ENCODE measurements at regions not wholly inside any gene's neighbourhood (a gene's known extent, or its start where the extent isn't known, plus 50 kb on each side); places are given as distances from the start of the nearest gene placed in this dataset.
A peak's percentile ranks its signal among the peaks of the same experiment; 100 is the strongest.

DNA sequence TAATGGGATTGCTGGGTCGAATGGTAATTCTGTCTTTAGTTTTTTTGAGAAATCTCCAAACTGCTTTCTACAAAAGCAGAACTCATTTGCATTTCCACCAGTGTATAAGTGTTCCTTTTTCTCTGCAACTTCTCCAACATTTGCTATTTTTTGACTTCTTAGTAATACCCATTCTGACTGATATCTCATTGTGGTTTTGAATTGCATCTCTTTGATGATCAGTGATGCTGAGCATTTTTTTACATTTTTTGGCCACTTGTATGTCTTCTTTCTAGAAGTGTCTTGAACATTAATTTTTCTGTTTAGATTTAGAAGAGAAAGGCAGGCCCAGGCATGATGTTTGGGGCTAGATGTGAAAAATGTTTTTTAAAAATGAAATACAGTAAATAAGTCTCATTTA, 553.1 kb upstream of the MAN1A1 start:
- no peak for DNase-seq (ENCODE audit: low read depth in 1 of 2, low spot score in 1 of 2)

DNA sequence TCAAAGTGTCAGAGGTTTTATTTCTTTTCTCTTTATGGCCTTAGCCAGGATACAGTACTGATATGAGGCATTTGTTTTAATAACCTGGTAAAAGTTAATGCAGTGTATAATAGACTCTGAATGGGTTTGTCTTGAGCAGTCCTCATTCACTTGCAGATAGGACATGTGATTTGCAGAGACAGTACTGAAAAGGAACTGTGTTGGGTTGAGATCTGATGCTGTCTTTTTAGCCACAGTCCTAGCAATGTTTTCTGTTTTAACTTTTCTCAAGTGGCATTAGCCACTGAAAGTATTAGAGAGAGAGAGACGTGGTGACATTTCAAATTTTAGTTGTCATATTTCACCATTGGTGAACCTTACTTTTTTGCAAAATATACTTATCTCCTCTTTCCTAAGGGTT, 547.2 kb upstream of the MAN1A1 start:
- DNase-seq (ENCODE audit: low read depth in 1 of 2, low spot score in 1 of 2): no peak

DNA sequence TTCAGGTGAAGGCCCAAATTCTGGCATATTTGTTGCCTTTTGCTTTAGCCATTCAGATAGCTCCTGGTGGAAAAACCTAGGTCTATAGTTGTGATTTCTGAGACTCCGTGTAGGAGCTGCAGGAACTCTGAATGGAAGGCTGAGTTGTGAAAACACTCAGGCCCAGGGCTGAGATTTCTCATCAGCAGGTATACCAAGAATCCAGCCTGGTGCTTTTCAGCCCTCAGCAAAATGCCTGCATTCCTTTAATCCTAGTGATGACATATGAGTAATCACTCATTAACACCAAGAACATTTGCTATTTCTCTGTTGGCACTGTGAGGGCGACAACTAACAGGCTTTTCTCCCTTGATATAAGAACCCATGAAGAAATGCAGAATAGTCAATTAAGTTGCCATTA, 546.1 kb upstream of the MAN1A1 start:
- no peak for DNase-seq (ENCODE audit: low read depth in 1 of 2, low spot score in 1 of 2)

DNA sequence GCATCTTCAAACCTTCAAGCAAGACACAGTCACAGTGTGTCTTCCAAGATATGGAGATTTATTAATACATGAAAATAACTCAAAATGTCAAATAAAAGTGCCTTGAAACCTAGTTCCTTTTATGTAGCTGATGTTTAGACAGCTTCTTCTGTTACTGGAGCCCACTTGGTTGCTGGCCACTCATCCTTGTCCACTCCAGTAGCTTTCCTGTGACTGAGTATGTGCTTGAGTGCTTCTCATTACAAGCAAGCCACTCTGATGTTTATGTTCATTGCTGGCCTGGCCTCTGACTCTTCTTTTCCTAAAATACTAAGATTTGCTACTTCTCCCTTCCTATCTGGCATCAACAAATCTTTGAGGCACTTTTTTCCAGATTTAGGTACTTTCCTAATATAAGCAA, 545.2 kb upstream of the MAN1A1 start:
- no peak for DNase-seq (ENCODE audit: low read depth in 1 of 2, low spot score in 1 of 2)

DNA sequence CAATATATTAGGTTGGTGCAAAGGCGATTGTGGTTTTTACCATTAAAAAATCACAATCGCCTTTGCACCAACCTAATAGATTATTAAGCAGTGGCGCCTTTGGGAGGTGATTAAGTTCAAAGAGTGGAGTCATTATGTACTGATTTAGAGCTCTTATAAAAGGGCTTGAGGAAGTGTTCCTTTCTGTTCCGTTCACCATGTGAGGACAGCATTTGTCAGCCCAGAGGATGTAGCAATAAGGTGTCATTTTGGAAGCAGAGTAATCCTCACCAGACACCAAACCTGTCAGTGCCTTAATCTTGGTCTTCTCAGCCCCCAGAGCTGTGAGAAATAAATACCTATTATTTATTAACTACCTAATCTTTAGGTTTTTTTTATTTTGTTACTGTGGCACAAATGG, 542.1 kb upstream of the MAN1A1 start:
- no peak for DNase-seq (ENCODE audit: low read depth in 1 of 2, low spot score in 1 of 2)

DNA sequence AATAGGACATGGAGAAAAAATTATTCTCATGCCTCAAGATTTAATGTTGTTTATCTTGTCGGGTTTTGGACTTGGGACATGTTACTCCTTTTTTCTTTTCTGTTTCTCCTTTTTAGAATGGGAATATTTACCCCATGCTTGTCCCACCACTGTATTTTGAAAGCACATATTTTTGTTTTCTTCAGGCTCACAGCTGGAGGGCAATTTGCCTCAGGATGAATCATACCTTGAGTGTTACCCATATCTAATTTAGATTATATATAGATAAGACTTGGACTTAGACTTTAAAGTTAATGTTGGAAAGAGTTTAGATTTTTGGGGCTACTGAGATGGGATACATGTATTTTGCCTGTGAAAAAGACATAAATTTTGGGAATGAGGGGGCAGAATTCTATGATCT, 541.6 kb upstream of the MAN1A1 start:
- no peak for DNase-seq (ENCODE audit: low read depth in 1 of 2, low spot score in 1 of 2)

DNA sequence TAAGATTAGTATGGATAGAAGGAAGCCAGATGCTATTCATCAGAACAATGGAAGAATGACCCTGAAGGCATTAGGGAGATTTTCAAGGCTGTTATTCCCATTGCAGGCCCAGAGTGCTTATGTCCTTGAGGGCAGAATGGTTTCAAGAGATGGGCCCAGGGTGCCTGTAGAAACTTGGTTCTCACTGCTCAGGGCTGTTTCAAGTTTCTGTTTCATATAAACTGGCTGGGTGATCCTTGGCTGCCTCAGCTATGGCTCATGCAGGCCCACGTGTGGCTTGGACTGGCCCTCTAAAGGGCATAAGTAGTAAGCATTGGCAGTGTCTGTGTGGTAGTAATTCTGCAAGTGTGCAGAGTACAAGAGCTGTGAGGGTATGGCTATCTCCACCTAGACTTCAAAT, 540.9 kb upstream of the MAN1A1 start:
- DNase-seq (ENCODE audit: low read depth in 1 of 2, low spot score in 1 of 2): no peak

DNA sequence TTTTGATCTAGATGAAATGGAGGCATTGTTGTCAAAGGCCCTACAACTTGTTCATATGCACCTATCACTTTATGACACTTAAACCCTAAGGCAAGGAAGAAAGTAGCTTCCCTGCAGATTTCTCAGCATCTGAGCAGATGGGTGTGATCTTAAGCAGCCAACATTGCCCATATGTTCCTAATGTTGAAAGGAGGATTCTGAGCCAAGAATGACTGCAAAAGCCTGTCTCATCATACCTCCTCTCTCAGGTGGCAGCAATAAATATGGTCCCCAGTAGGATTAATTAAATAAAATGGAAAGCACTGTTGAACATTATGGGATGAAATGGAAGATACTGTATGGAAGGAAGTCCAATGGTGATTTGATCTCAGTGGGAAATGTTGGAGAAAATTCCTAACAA, 538.1 kb upstream of the MAN1A1 start:
- no peak for DNase-seq (ENCODE audit: low read depth in 1 of 2, low spot score in 1 of 2)

DNA sequence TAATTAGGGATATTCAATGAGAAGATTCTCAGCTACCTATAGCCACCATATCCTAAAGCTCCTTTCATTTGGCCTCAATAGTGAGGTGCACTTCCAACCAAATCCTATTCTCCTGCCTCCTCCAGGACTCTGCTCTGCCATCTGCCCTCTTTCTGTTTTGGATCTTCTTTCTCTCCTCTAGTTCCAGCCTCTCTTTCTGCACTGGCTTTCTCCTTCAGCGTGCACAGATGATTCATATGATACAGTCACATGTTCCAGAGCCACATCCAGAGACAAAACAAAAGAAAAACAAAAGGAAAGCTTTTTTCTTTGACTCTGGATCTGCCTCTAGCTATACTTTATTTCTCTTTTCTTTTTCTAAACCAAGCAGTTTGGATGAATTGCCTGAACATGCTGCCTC, 531.9 kb upstream of the MAN1A1 start:
- DNase-seq (ENCODE audit: low read depth in 1 of 2, low spot score in 1 of 2): no peak

DNA sequence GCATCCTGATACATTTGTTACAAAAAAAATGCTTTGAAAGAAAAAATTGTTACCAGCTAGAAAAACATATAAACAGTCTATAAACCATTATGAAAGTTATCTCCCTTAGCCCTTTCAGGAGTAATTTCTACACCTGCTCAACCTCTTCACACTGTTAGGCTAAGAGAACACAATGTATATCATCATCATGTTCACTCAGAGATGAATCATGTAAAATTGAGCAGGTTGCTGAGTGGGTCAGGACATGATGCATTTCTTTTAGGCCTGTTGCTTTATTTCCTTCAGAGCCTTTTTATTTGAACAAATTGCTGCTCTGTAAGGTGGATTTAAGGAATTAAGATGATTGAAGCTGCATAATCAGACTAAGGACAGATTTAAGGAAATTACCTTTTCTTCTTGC, 531.3 kb upstream of the MAN1A1 start:
- DNase-seq (ENCODE audit: low read depth in 1 of 2, low spot score in 1 of 2): no peak

DNA sequence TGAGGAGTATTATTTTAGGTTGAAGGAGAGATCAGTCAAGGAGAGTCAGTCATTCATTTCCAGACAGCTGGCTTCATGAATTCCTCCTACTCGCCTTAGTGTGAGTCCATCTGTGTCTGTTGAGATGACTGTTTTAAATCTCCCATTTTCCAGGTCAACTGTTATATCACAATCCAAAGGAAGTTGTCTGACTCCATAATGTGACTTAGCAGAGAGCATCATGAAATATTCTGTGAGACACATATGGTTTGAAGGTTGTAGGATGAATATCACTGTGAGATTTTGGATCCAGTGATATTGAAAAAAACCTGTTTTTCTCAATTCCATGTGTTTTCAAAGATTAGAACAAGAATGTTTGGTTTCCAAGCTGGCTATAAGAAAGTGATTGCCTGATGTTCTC, 530.2 kb upstream of the MAN1A1 start:
- DNase-seq (ENCODE audit: low read depth in 1 of 2, low spot score in 1 of 2): no peak

DNA sequence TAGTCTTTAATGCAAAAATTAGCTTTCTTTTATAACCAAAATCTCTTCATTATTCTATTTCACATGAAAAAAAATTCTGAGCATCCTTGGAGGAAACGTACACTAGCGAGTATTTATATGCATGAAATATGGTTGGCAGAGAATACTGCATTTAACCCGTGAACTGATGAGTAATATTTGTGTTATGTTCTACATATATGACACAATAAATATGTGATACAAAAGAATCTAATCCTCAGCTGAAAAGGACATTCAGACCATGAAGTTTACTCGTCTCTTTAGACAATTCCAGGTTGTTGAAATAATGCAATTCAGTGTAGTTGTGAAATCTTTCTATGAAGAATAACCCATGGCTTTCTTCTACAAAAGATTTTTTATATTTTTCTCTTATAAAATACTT, 524.8 kb upstream of the MAN1A1 start:
- no peak for DNase-seq (ENCODE audit: low read depth in 1 of 2, low spot score in 1 of 2)

DNA sequence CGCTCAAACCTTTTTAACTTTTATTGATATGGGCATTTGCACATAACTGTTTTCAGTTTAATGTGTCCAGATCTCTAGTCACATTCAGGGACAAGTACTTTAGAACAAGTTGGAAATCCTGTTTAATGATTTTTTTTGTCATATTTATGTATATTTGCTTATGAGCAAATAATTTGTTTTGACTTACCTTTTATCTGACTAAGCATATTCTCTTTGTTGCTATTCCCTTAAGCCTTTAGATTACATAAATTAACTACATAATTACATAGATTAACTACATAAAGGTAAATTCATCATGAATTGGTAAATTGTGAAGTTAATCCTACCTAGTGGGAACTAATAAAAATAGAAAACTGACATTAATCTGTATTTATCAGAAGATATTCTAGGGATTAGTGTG, 523.5 kb upstream of the MAN1A1 start:
- DNase-seq (ENCODE audit: low read depth in 1 of 2, low spot score in 1 of 2): no peak

DNA sequence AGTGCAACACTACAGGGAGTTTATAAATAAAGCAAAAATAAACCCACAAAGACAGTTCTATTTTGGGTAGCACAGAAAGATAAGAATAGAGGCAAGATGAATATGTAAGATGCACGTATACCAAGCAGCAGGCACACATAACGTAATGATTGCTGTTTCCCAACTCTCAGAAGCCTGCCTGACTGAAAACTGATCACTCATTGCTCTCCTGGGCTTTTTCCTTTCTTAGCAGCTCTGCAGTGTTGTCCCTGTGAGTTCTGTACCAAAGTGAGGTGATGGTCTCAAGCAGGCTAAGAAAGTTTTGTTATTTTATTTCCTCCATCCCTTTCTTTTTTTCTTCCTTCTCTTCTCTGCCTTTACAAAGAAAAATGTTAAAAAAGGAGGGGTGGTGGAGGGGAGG, 522.0 kb upstream of the MAN1A1 start:
- no peak for DNase-seq (ENCODE audit: low read depth in 1 of 2, low spot score in 1 of 2)

DNA sequence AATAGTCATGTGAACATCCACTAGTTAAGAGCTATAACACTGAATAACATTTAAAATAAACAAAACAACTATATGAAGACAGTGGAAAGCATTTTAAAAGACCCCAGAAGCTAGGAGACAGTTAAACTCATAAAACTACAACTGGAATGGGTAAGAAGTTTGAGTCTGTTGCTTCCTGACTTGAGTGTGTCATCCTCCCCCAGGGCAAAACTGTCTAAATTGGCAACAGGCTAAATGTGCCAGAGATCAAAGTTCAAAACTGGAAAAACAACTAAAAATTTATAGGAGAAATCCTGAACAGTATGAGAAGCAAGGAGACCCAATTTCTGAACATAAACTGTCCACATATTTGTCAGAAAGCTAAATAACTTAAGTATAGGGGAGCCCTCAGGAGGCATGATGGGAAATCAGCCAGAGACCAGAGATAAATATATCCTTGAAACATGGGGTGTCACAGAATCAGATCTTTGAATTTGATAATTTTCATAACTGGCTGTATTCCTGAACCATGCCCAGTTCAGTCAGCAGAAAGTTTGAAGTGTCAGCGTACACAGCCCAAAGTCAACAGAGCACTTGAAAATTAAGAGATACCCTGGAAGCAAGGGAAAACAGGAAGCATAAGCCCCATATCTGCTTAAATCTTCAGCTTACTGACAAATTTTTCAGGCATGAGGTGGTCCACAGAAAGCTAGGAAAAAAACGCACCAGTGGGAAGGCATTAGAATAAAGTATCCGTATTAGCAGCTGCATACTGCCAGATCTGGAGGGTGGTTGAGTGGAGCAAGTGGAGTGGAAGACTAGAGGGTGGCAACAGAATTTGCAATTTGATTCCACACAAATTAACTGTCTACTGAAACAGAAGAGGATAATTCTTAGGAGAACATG, 516.1 kb upstream of the MAN1A1 start:
- DNase-seq (ENCODE audit: low read depth in 1 of 2, low spot score in 1 of 2): no peak

DNA sequence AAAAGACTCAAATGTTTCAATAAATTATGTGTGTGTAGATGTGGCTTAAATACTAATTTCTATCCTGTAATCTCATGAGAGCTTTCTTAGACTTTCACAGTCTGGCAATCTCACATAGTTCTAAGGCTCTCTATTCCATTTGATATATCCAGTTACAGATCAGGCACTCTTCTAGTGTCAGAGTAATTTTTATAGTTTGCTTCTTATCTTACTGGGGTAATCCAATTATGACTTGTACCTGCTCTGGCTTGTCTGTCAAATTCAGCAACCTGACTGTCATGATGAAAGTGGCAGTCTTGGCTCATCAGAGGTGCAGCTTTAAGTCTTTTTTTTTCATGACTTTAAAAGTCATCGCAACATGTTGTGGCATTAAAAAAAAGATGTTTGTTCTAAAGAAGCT, 513.2 kb upstream of the MAN1A1 start:
- DNase-seq (ENCODE audit: low read depth in 1 of 2, low spot score in 1 of 2): no peak

DNA sequence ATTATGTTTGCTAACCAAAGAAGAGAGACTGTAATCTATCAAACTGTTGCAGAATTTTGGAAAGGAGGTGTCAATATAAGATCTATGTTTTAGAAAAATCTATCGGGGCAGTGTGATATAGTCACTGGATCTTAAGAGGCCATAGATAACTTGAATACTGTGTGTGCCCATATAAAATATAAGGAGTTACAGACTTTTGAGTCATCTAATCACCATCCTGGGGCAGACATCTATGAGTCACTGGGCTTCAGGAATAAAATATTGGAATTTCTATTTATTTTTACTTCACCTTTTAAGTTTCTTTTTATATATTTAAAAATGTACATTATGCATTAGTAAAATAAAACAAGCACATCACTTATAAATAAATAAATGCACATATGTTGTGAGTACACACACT, 509.3 kb upstream of the MAN1A1 start:
- no peak for DNase-seq (ENCODE audit: low read depth in 1 of 2, low spot score in 1 of 2)

DNA sequence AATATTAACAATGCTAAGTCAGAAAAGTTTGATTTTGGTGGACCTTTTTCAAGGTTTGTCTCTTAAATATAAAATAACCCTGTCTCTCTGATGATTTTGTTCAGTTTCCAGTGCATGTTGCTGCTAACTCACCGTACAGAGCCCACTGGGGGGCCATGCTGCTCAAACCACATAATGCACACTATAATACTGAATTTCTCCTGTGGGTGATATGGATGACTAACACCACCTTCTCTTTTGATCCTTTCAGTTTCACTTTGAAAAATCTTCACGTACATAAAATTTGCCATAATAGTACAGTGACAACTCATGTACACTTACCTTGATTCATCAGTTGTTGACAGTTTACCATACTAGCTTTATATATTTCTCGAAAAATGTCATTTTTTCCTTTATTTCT, 506.6 kb upstream of the MAN1A1 start:
- DNase-seq (ENCODE audit: low read depth in 1 of 2, low spot score in 1 of 2): peak in 1 of 2 donors; percentile 11

DNA sequence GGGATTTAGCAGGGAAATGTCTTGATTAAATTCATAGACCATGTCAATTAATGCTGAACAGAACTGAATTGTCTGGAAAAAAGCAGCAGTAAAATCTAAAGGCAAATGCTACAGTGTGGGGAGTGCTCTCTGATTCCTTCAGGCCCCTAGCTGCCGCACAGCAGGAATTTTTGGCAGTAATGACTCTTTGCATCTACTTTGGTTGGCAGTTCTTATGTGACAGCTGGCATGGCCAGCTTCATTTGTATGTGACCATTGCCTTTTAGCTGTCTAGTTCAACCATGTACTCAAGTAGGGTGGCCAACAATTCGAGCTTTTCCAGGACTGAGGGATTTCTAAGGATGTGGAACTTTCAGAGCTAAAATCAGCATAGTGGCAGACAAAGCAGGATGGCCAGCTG, 499.1 kb upstream of the MAN1A1 start:
- no peak for DNase-seq (ENCODE audit: low read depth in 1 of 2, low spot score in 1 of 2)

DNA sequence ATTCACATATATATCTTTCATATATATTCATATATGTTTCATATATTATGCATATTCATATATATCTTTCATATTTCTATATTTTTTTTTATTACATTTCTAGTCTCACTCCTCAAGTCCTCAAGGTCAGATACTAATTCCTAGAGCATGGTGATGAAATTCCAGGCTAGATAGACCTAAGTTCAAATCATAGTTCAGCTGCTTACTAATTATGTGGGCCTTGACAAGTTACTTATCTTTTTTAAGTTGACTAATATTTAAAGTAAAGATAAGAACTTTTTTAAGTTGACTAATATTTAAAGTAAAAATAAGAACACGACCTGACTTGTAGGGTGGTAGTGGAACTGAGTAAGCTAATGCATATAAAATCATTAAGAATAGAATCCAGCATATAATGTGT, 495.6 kb upstream of the MAN1A1 start:
- DNase-seq (ENCODE audit: low read depth in 1 of 2, low spot score in 1 of 2): no peak

DNA sequence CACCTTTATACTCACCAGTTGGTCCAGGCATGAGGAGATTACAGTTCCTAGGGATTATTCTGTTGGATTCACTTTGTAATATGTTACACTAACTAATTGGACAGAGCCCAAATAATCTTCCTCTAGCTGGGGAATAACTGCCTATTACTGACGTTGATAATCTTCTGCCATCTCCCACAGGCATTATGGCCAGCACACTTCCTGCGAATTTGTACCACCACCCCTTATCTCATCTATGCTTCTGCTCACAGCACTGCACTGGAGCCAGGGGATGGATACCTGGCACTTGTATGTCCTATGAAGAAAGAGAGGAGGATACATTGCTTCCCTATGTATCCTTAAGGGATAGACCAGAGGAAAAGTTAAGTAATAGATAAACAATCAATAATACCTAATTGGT, 494.8 kb upstream of the MAN1A1 start:
- DNase-seq (ENCODE audit: low read depth in 1 of 2, low spot score in 1 of 2): no peak

DNA sequence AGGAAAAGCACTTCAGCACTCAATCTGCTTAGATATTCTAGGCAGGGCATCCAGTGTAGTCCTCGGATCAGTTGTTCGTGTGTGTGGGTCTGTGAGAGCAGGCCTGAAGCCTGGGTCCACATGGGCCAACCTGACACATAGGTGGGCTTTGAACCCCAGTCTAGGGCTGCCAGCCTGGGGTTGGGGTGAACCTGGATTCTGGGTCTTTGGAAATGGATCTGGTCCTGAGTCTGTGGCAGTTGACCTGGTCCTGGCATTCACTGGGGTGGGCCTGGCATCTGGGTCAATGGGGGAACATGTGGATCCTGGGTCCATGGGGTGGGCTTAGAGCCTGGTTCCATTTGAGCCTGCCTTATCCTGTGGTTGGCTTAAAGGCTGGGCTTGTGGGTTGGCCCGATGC, 492.6 kb upstream of the MAN1A1 start:
- DNase-seq (ENCODE audit: low read depth in 1 of 2, low spot score in 1 of 2): no peak

DNA sequence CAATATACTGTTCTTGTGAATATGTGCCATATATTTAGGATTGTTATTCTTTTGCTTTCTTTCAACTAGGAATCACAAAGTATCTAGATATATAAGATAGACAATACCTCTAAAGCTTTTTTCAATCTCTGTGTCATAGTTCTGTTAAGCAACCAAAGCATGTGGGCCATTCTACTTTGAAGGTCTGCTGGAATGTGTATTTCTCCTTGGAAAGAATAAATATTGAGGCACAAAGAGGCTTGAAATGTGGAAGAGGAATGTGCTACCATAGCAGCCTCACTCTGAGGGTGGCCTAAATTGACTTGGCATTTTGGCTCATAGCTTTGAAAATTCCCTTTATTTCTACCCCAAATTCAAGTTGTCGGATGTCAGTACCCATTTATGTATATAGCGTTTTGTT, 488.5 kb upstream of the MAN1A1 start:
- no peak for DNase-seq (ENCODE audit: low read depth in 1 of 2, low spot score in 1 of 2)

All from activated CD4-positive, alpha-beta T cell treated with anti-CD3 and anti-CD28 coated beads, Interleukin-2, amount 50 U/mL, for 24 hours (primary cell).